ENCODE measurements at regions not wholly inside any gene's neighbourhood (a gene's known extent, or its start where the extent isn't known, plus 50 kb on each side); places are given as distances from the start of the nearest gene placed in this dataset.

- Mint-ChIP-seq H3K27me3 (ENCODE audit: unreplicated experiment) (no peaks in the 10 kb centered on the region), H3K27ac (ENCODE audit: unreplicated experiment) (no peak overlapping the region), H3K4me1 (ENCODE audit: low read depth, unreplicated experiment) (no peaks in the 10 kb centered on the region), H3K4me3 (ENCODE audit: low read depth, unreplicated experiment) (no peak overlapping the region), H3K36me3 (ENCODE audit: insufficient read depth, unreplicated experiment) (no peaks in the 10 kb centered on the region), H3K9me3 (ENCODE audit: low read depth, unreplicated experiment) (peaks cover 7% of the 10 kb centered on the region)
- BruUV-seq (replicated peaks) = no TSS peak
- no peak for TF ChIP-seq CTCF (IDR thresholded peaks at IDR 0.05; ENCODE audit: unreplicated experiment)
- CTCF ChIA-PET = no interaction called here
- intact Hi-C loops (cut with micrococcal nuclease; ENCODE audit: unreplicated experiment) = no loop called here
- no peak for DNase-seq
Measured at GRCh38 chr2:239839306-239839705, 185.8 kb downstream of the NDUFA10 start.

- Mint-ChIP-seq H3K4me3 (ENCODE audit: low read depth, unreplicated experiment) (no peak overlapping the region), H3K27me3 (ENCODE audit: unreplicated experiment) (peaks cover 28% of the 10 kb centered on the region), H3K4me1 (ENCODE audit: low read depth, unreplicated experiment) (no peaks in the 10 kb centered on the region), H3K27ac (ENCODE audit: unreplicated experiment) (no peak overlapping the region), H3K9me3 (ENCODE audit: low read depth, unreplicated experiment) (peaks cover 8% of the 10 kb centered on the region), H3K36me3 (ENCODE audit: insufficient read depth, unreplicated experiment) (no peaks in the 10 kb centered on the region)
- TF ChIP-seq CTCF (IDR thresholded peaks at IDR 0.05; ENCODE audit: unreplicated experiment) = no peak
- intact Hi-C loops (cut with micrococcal nuclease; ENCODE audit: unreplicated experiment) = no loop called here
- BruUV-seq (replicated peaks) = no TSS peak
- CTCF ChIA-PET = no interaction called here
- no peak for DNase-seq
Measured at GRCh38 chr2:239836021-239836765, 188.9 kb downstream of the NDUFA10 start.

GRCh38 chr2:239835056-239835455 is 190.1 kb downstream of the NDUFA10 start:
- H3K36me3 Mint-ChIP-seq (ENCODE audit: insufficient read depth, unreplicated experiment) = no peaks in the 10 kb centered on the region
- no peaks in the 10 kb centered on the region for H3K4me1 Mint-ChIP-seq (ENCODE audit: low read depth, unreplicated experiment)
- H3K27ac Mint-ChIP-seq (ENCODE audit: unreplicated experiment) = no peak overlapping the region
- no peak for TF ChIP-seq CTCF (IDR thresholded peaks at IDR 0.05; ENCODE audit: unreplicated experiment)
- H3K4me3 Mint-ChIP-seq (ENCODE audit: low read depth, unreplicated experiment) = no peak overlapping the region
- intact Hi-C loops (cut with micrococcal nuclease; ENCODE audit: unreplicated experiment) = no loop called here
- H3K9me3 Mint-ChIP-seq (ENCODE audit: low read depth, unreplicated experiment) = peaks cover 8% of the 10 kb centered on the region
- DNase-seq = no peak
- CTCF ChIA-PET = interaction anchor here (0.7 to 1.2 kb wide), 2 partner anchors 75 to 370 kb away, joined by 4 to 5 read pairs; no protein-coding TSS in a partner anchor
- BruUV-seq (replicated peaks) = no TSS peak
- H3K27me3 Mint-ChIP-seq (ENCODE audit: unreplicated experiment) = peaks cover 40% of the 10 kb centered on the region

GRCh38 chr2:239834143-239834542 is 191.0 kb downstream of the NDUFA10 start:
- BruUV-seq (replicated peaks) = no TSS peak
- peaks cover 8% of the 10 kb centered on the region for H3K9me3 Mint-ChIP-seq (ENCODE audit: low read depth, unreplicated experiment)
- H3K27ac Mint-ChIP-seq (ENCODE audit: unreplicated experiment) = no peak overlapping the region
- no peak overlapping the region for H3K4me3 Mint-ChIP-seq (ENCODE audit: low read depth, unreplicated experiment)
- peaks cover 49% of the 10 kb centered on the region for H3K27me3 Mint-ChIP-seq (ENCODE audit: unreplicated experiment)
- DNase-seq = no peak
- H3K4me1 Mint-ChIP-seq (ENCODE audit: low read depth, unreplicated experiment) = no peaks in the 10 kb centered on the region
- CTCF ChIA-PET = interaction anchor here (0.7 kb wide), 1 partner anchor 61 kb away, joined by 4 read pairs; no protein-coding TSS in a partner anchor
- no peaks in the 10 kb centered on the region for H3K36me3 Mint-ChIP-seq (ENCODE audit: insufficient read depth, unreplicated experiment)
- TF ChIP-seq CTCF (IDR thresholded peaks at IDR 0.05; ENCODE audit: unreplicated experiment) = no peak
- intact Hi-C loops (cut with micrococcal nuclease; ENCODE audit: unreplicated experiment) = no loop called here
